H1 (cell line): ENCODE measurements at regions not wholly inside any gene's neighbourhood (a gene's known extent, or its start where the extent isn't known, plus 50 kb on each side); places are given as distances from the start of the nearest gene placed in this dataset.

ENCODE experiments used
- CTCF ChIA-PET: fragments of 300-600 bp; sonication (Branson Sonifier 250); formaldehyde crosslinking; loops from one replicate; lab custom pipeline; 2021; ENCODE audit not compliant: partially characterized antibody; lab: Charles Lee
- POLR2A ChIA-PET: fragments of 300-600 bp; sonication (Branson Sonifier 250); formaldehyde crosslinking; loops from one replicate; lab custom pipeline; 2021; ENCODE audit warnings: inconsistent platforms; ENCODE audit not compliant: partially characterized antibody; lab: Charles Lee
- DNase-seq, 2 experiments: peaks; one replicate each; pipeline versions ENCODE4 v3.0.0 to v3.0.0-alpha.2; 2010 to 2022; ENCODE audit warnings: low spot score in 2 of 2, low read depth in 1 of 2, mixed read lengths in 1 of 2
- FAIRE-seq: peaks from 2 replicates; lab custom pipeline; 2011; peaks lifted over from hg19 to GRCh38; lab: Jason Lieb, UNC
- H2AFZ ChIP-seq: 2 replicates; pipeline ENCODE4 v1.8.1; 2012; ENCODE audit warnings: low read length, inconsistent platforms
- H2AK5ac ChIP-seq: 2 replicates; pipeline ENCODE4 v1.6.1; 2013; ENCODE audit warnings: low read depth, low read length
- H2BK120ac ChIP-seq: replicated peaks from 2 replicates; pipeline ENCODE3; 2013; ENCODE audit warnings: low read depth, low read length, inconsistent platforms
- H2BK12ac ChIP-seq: 2 replicates; pipeline ENCODE4 v1.6.1; 2013; ENCODE audit warnings: low read depth, low read length
- H2BK15ac ChIP-seq: 2 replicates; pipeline ENCODE4 v1.6.1; 2013; ENCODE audit warnings: low read length
- H2BK20ac ChIP-seq: 2 replicates; pipeline ENCODE4 v1.6.1; 2013; ENCODE audit warnings: low read length
- H2BK5ac ChIP-seq: 2 replicates; pipeline ENCODE4 v1.6.1; 2013; ENCODE audit warnings: low read depth, low read length
- H3K14ac ChIP-seq: 2 replicates; pipeline ENCODE4 v1.6.1; 2013; ENCODE audit warnings: inconsistent platforms; ENCODE audit not compliant: insufficient read length
- H3K18ac ChIP-seq: 2 replicates; pipeline ENCODE4 v1.6.1; 2013; ENCODE audit warnings: low read length; ENCODE audit errors: extremely low read depth
- H3K23ac ChIP-seq: 2 replicates; pipeline ENCODE4 v1.6.1; 2013; ENCODE audit warnings: inconsistent platforms; ENCODE audit not compliant: insufficient read length
- H3K23me2 ChIP-seq: 2 replicates; pipeline ENCODE4 v1.6.1; 2013; ENCODE audit warnings: low read depth, low read length
- H3K27ac ChIP-seq: 2 replicates; pipeline ENCODE4 v1.6.1; 2011; ENCODE audit warnings: low read depth, low read length, inconsistent platforms
- H3K27me3 ChIP-seq, 4 experiments: replicated peaks in 1 of 4; 1 replicate in 1 of 4; 2 replicates in 3 of 4; pipeline versions ENCODE4 v1.6.1 to v1.8.1; 2011 to 2013; ENCODE audit warnings: low read length in 3 of 4, mild to moderate bottlenecking in 3 of 4, inconsistent platforms in 2 of 4, mixed read lengths in 2 of 4, moderate library complexity in 1 of 4; ENCODE audit not compliant: control insufficient read depth in 3 of 4, insufficient read depth in 3 of 4; ENCODE audit errors: extremely low read depth in 1 of 4
- H3K36me3 ChIP-seq, 4 experiments: 2 replicates each; pipeline versions ENCODE4 v1.6.1 to v1.8.1; 2011 to 2013; ENCODE audit warnings: mild to moderate bottlenecking in 4 of 4, low read length in 3 of 4, moderate library complexity in 2 of 4, control low read depth in 1 of 4, inconsistent platforms in 1 of 4; ENCODE audit not compliant: insufficient read depth in 4 of 4, control insufficient read depth in 2 of 4
- H3K4ac ChIP-seq: replicated peaks from 2 replicates; pipeline ENCODE3; 2013; ENCODE audit warnings: low read length, low read depth, mixed read lengths, inconsistent platforms; ENCODE audit not compliant: insufficient read length
- H3K4me1 ChIP-seq, 4 experiments: replicated peaks in 1 of 4; 1 replicate in 1 of 4; 2 replicates in 3 of 4; pipeline versions ENCODE4 v1.6.1 to v1.8.1; 2011 to 2013; ENCODE audit warnings: low read length in 3 of 4, inconsistent platforms in 2 of 4, mixed read lengths in 1 of 4; ENCODE audit not compliant: insufficient read depth in 4 of 4, control insufficient read depth in 3 of 4
- H3K4me2 ChIP-seq, 2 experiments: 2 replicates each; pipeline versions ENCODE4 v1.6.1 to v1.8.1; 2011 to 2013; ENCODE audit warnings: low read depth in 2 of 2, low read length in 2 of 2, control low read depth in 1 of 2, inconsistent platforms in 1 of 2, mild to moderate bottlenecking in 1 of 2; ENCODE audit not compliant: insufficient read depth in 1 of 2
- H3K4me3 ChIP-seq, 4 experiments: fragments of 200-600, 300-600 bp in 1 of 4; sonication (generic), shearing (Covaris generic), sonication (Bioruptor Twin) in 1 of 4; 2 replicates each; pipeline versions ENCODE4 v1.5.1 to v1.8.1; 2011 to 2016; ENCODE audit warnings: low read length in 4 of 4, low read depth in 3 of 4, control low read depth in 2 of 4, inconsistent platforms in 2 of 4, mild to moderate bottlenecking in 2 of 4, mixed read lengths in 1 of 4, moderate library complexity in 1 of 4; ENCODE audit not compliant: insufficient read depth in 2 of 4; ENCODE audit errors: extremely low read depth in 1 of 4
- H3K56ac ChIP-seq: replicated peaks from 2 replicates; pipeline ENCODE3; 2013; ENCODE audit warnings: low read depth, mild to moderate bottlenecking, mixed read lengths, low read length, inconsistent platforms; ENCODE audit not compliant: insufficient read length
- H3K79me1 ChIP-seq: 2 replicates; pipeline ENCODE4 v1.6.1; 2013; ENCODE audit warnings: low read depth, low read length, control low read depth
- H3K79me2 ChIP-seq, 2 experiments: 2 replicates each; pipeline versions ENCODE4 v1.6.1 to v1.8.1; 2012 to 2013; ENCODE audit warnings: low read length in 2 of 2, mild to moderate bottlenecking in 2 of 2, inconsistent platforms in 1 of 2; ENCODE audit not compliant: insufficient read depth in 2 of 2, control insufficient read depth in 1 of 2
- H3K9ac ChIP-seq, 4 experiments: replicated peaks in 1 of 4; 1 replicate in 1 of 4; 2 replicates in 3 of 4; pipeline versions ENCODE4 v1.6.1 to v1.8.1; 2011 to 2013; ENCODE audit warnings: low read depth in 3 of 4, low read length in 3 of 4, control low read depth in 2 of 4, mild to moderate bottlenecking in 2 of 4, moderate library complexity in 2 of 4, inconsistent platforms in 1 of 4; ENCODE audit errors: extremely low read depth in 1 of 4
- H3K9me3 ChIP-seq, 2 experiments: 2 replicates each; pipeline versions ENCODE4 v1.6.1 to v1.8.1; 2012 to 2013; ENCODE audit warnings: mild to moderate bottlenecking in 2 of 2, moderate library complexity in 2 of 2, control low read depth in 1 of 2, inconsistent platforms in 1 of 2, low read depth in 1 of 2, low read length in 1 of 2, mixed read lengths in 1 of 2; ENCODE audit not compliant: insufficient read depth in 2 of 2
- H4K20me1 ChIP-seq, 2 experiments: replicated peaks in 1 of 2; 2 replicates each; pipeline versions ENCODE3 to v1.8.1; 2011 to 2013; ENCODE audit warnings: inconsistent platforms in 2 of 2, low read length in 2 of 2, mild to moderate bottlenecking in 1 of 2; ENCODE audit not compliant: insufficient read depth in 2 of 2, control insufficient read depth in 1 of 2
- H4K5ac ChIP-seq: 2 replicates; pipeline ENCODE4 v1.6.1; 2013; ENCODE audit warnings: low read length, low read depth, mixed read lengths, inconsistent platforms; ENCODE audit not compliant: insufficient read length
- H4K8ac ChIP-seq: 2 replicates; pipeline ENCODE4 v1.8.0; 2013; ENCODE audit warnings: mild to moderate bottlenecking, moderate library complexity, low read length, inconsistent platforms; ENCODE audit not compliant: insufficient read depth; ENCODE audit errors: extremely low read depth
- H4K91ac ChIP-seq: replicated peaks from 2 replicates; pipeline ENCODE3; 2013; ENCODE audit warnings: low read length, mixed read lengths, inconsistent platforms; ENCODE audit not compliant: insufficient read length
- CBX8 ChIP-seq: fragments of 300-800, 300-1000 bp; sonication (generic); IDR thresholded peaks from 2 replicates; pipeline ENCODE4 v1.7.1; 2016; ENCODE audit warnings: low read depth, low read length, borderline replicate concordance
- GABPA ChIP-seq: IDR thresholded peaks from 2 replicates; pipeline ENCODE4 v1.6.1; 2011; ENCODE audit warnings: mild to moderate bottlenecking, low read length, moderate library complexity, borderline replicate concordance; ENCODE audit not compliant: insufficient read depth
- KDM1A ChIP-seq: fragments of 200-600, 300-600 bp; sonication (generic); IDR thresholded peaks from 2 replicates; pipeline ENCODE4 v1.7.1; 2016; ENCODE audit warnings: mild to moderate bottlenecking, low read length, borderline replicate concordance
- KDM4A ChIP-seq: IDR thresholded peaks from one replicate; pipeline ENCODE4 v1.7.1; 2012; ENCODE audit warnings: low read depth, mild to moderate bottlenecking, moderate library complexity, low read length, inconsistent platforms; ENCODE audit not compliant: severe bottlenecking
- NANOG ChIP-seq: IDR thresholded peaks from 2 replicates; pipeline ENCODE4 v1.6.1; 2011; ENCODE audit warnings: low read length, low read depth, mild to moderate bottlenecking, inconsistent platforms; ENCODE audit not compliant: insufficient read depth, poor library complexity, severe bottlenecking
- TAF1 ChIP-seq: IDR thresholded peaks from 2 replicates; pipeline ENCODE4 v1.6.1; 2011; ENCODE audit warnings: mild to moderate bottlenecking, low read depth, low read length
- TAF7 ChIP-seq: optimal IDR thresholded peaks from 2 replicates; pipeline ENCODE3; 2011; ENCODE audit warnings: low read depth, mild to moderate bottlenecking, inconsistent platforms, low read length, moderate library complexity, borderline replicate concordance
- ZNF274 ChIP-seq: IDR thresholded peaks from 2 replicates; pipeline ENCODE4 v1.7.0; 2012; ENCODE audit warnings: low read length, borderline replicate concordance; ENCODE audit errors: extremely low read depth
- WGBS, 2 experiments: shearing (Covaris generic) in 1 of 2; methylation state at CpG; one replicate each; pipeline versions ENCODE4 v1.1.6 to v1.1.7; 2013 to 2015; ENCODE audit warnings: low lambda C conversion rate in 2 of 2, mixed read lengths in 2 of 2, inconsistent platforms in 1 of 2, low coverage in 1 of 2, missing lambda C conversion rate in 1 of 2; ENCODE audit not compliant: insufficient replicate concordance in 2 of 2, insufficient coverage in 1 of 2, insufficient read length in 1 of 2; ENCODE audit errors: extremely low coverage in 1 of 2, missing lambda C conversion rate in 1 of 2; 5-methylcytosine and 5-hydroxymethylcytosine counted together

- Histone ChIP-seq H3K23ac (no peak overlapping the region), H4K91ac (no peak overlapping the region), H3K9ac (no peak overlapping the region), H4K20me1 (no peaks in the 10 kb centered on the region), H4K5ac (no peak overlapping the region), H2BK5ac (no peak overlapping the region), H2BK120ac (no peak overlapping the region), H3K18ac (no peak overlapping the region), H3K79me2 (no peaks in the 10 kb centered on the region), H3K56ac (no peak overlapping the region), H3K27me3 (no peaks in the 10 kb centered on the region), H3K4me1 (no peaks in the 10 kb centered on the region), H3K9me3 (peaks cover 8 to 12% of the 10 kb centered on the region in 2 experiments; a peak in 2 of 4 replicates), H3K23me2 (no peaks in the 10 kb centered on the region; the same call in 1 of the 2 replicates), H2BK20ac (no peak overlapping the region), H3K14ac (no peak overlapping the region), H4K8ac (no peak overlapping the region), H3K79me1 (no peaks in the 10 kb centered on the region), H2AFZ (no peak overlapping the region), H3K4me3 (no peak overlapping the region), H2AK5ac (no peak overlapping the region), H3K27ac (no peak overlapping the region), H3K4me2 (no peak overlapping the region), H2BK15ac (no peak overlapping the region), H2BK12ac (no peak overlapping the region), H3K36me3 (no peaks in the 10 kb centered on the region; a peak in 1 of 8 replicates), H3K4ac (no peak overlapping the region)
- CTCF ChIA-PET: no interaction called here
- FAIRE-seq: no peak
- TF ChIP-seq GABPA (no peak), TAF7 (no peak), NANOG (no peak), ZNF274 (no peak), KDM1A (no peak), KDM4A (no peak), CBX8 (no peak), TAF1 (no peak)
- POLR2A ChIA-PET: no interaction called here
- no peak for DNase-seq
- 89% methylated on average over 3 of the region's 3 CpGs; no CpG with 5 or more reads in 1 of the 2 experiments for WGBS, 2 experiments
Measured at GRCh38 chr12:30358671-30359070, 337.0 kb downstream of the IPO8 start.
